Caco-2 (cell line): ENCODE measurements at regions not wholly inside any gene's neighbourhood (a gene's known extent, or its start where the extent isn't known, plus 50 kb on each side); places are given as distances from the start of the nearest gene placed in this dataset.

Source experiments
- BruUV-seq: library from RNA; stranded (reverse); fragments of 400-500 nt; replicated peaks from 2 replicates; lab custom pipeline; 2021; lab: Mats Ljungman, UMichigan
- CTCF ChIA-PET: fragments of 300-600 bp; sonication (Branson Sonifier 250); formaldehyde crosslinking; loops from one replicate; lab custom pipeline; 2022; ENCODE audit warnings: antibody characterized with exemption; lab: Charles Lee
- POLR2A ChIA-PET: fragments of 300-600 bp; sonication (Branson Sonifier 250); formaldehyde crosslinking; loops from one replicate; lab custom pipeline; 2022; ENCODE audit warnings: antibody characterized with exemption; lab: Charles Lee
- DNase-seq, 2 experiments: peaks; one replicate each; pipeline versions ENCODE4 v3.0.0 to v3.0.0-alpha.2; 2020 to 2022
- H3K27me3 ChIP-seq: replicated peaks from 2 replicates; pipeline ENCODE4 v1.6.0; 2011; ENCODE audit warnings: low read length; ENCODE audit not compliant: control insufficient read depth, insufficient read depth
- H3K36me3 ChIP-seq: 2 replicates; pipeline ENCODE4 v1.5.1; 2011; ENCODE audit warnings: low read length; ENCODE audit not compliant: control insufficient read depth, insufficient read depth
- H3K4me1 ChIP-seq: fragments of 250-450 bp; sonication (Bioruptor Pico); 2 replicates; pipeline ENCODE4 v1.5.1; 2020; ENCODE audit warnings: mild to moderate bottlenecking
- H3K4me3 ChIP-seq: 2 replicates; pipeline ENCODE4 v1.5.1; 2011; ENCODE audit warnings: low read depth, mild to moderate bottlenecking, control low read depth, low read length
- H3K9me3 ChIP-seq: fragments of 250-450 bp; sonication (Bioruptor Pico); 2 replicates; pipeline ENCODE4 v1.5.1; 2020; ENCODE audit warnings: mild to moderate bottlenecking, moderate library complexity
- H3K27ac Mint-ChIP-seq: one replicate; pipeline ENCODE4 v1.8.0; 2022; ENCODE audit warnings: mixed read lengths; ENCODE audit not compliant: unreplicated experiment
- H3K27me3 Mint-ChIP-seq: one replicate; pipeline ENCODE4 v1.8.0; 2022; ENCODE audit warnings: mixed read lengths; ENCODE audit not compliant: insufficient read depth, unreplicated experiment
- H3K36me3 Mint-ChIP-seq: one replicate; pipeline ENCODE4 v1.8.0; 2022; ENCODE audit warnings: mild to moderate bottlenecking, mixed read lengths; ENCODE audit not compliant: insufficient read depth, unreplicated experiment
- H3K4me1 Mint-ChIP-seq: one replicate; pipeline ENCODE4 v1.8.0; 2022; ENCODE audit warnings: low read depth, mixed read lengths; ENCODE audit not compliant: unreplicated experiment
- H3K4me3 Mint-ChIP-seq: one replicate; pipeline ENCODE4 v1.8.0; 2022; ENCODE audit warnings: mild to moderate bottlenecking, moderate library complexity, mixed read lengths; ENCODE audit not compliant: unreplicated experiment
- H3K9me3 Mint-ChIP-seq: one replicate; pipeline ENCODE4 v1.8.0; 2022; ENCODE audit warnings: mixed read lengths; ENCODE audit not compliant: unreplicated experiment
- intact Hi-C: fragments of 100-400 bp; cut with micrococcal nuclease; formaldehyde crosslinking; loops from one replicate; pipeline ENCODE4 v1.10.0; 2022; ENCODE audit not compliant: unreplicated experiment
- TF ChIP-seq, protein P1 (sequence below), 2 experiments: fragments of 200-600 bp in 1 of 2; IDR thresholded peaks; 1 replicate in 1 of 2; 2 replicates in 1 of 2; pipeline versions ENCODE4 v1.5.1 to v1.8.0; 2011 to 2022; ENCODE audit warnings: antibody characterized with exemption in 1 of 2, control low read depth in 1 of 2, inconsistent platforms in 1 of 2, low read depth in 1 of 2, low read length in 1 of 2, mild to moderate bottlenecking in 1 of 2, moderate library complexity in 1 of 2; ENCODE audit not compliant: insufficient read depth in 1 of 2, severe bottlenecking in 1 of 2, unreplicated experiment in 1 of 2

DNA sequence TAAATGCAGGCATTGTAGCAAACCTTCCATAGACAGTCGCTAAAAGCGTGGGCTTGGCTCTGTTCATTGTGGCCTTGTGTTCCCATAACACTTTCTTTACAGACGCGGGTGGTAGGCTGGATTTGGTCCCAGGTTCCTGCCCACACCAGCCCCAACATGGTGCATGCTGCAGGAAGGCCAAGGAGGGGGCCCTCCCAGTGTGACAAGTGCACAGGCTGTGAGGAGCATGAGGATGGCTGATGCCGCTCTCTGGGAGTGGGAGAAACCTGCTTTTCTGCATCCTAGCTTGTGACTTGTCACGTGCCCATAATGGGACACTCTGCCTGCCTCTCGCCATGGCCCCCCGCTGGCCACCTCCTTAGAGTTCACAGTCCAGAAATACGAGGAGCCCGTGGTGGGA lies 161.8 kb upstream of the B3GAT1 start:
- BruUV-seq = no TSS peak
- Histone ChIP-seq H3K4me3 (no peak overlapping the region), H3K36me3 (no peaks in the 10 kb centered on the region), H3K27me3 (0 out of 2 replicates have a peak, but pooled peaks cover 2% of the 10 kb centered on the region), H3K9me3 (no peaks in the 10 kb centered on the region), H3K4me1 (no peaks in the 10 kb centered on the region)
- ChIA-PET POLR2A (no interaction called here), CTCF (no interaction called here)
- no peaks in the 10 kb centered on the region for H3K4me1 Mint-ChIP-seq
- no peak overlapping the region for H3K4me3 Mint-ChIP-seq
- H3K9me3 Mint-ChIP-seq = no peaks in the 10 kb centered on the region
- no peaks in the 10 kb centered on the region for H3K36me3 Mint-ChIP-seq
- peaks cover 3% of the 10 kb centered on the region for H3K27me3 Mint-ChIP-seq
- DNase-seq = peak in 1 of 2 experiments; percentile 24
- TF ChIP-seq, protein P1, sequence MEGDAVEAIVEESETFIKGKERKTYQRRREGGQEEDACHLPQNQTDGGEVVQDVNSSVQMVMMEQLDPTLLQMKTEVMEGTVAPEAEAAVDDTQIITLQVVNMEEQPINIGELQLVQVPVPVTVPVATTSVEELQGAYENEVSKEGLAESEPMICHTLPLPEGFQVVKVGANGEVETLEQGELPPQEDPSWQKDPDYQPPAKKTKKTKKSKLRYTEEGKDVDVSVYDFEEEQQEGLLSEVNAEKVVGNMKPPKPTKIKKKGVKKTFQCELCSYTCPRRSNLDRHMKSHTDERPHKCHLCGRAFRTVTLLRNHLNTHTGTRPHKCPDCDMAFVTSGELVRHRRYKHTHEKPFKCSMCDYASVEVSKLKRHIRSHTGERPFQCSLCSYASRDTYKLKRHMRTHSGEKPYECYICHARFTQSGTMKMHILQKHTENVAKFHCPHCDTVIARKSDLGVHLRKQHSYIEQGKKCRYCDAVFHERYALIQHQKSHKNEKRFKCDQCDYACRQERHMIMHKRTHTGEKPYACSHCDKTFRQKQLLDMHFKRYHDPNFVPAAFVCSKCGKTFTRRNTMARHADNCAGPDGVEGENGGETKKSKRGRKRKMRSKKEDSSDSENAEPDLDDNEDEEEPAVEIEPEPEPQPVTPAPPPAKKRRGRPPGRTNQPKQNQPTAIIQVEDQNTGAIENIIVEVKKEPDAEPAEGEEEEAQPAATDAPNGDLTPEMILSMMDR (IDR thresholded peaks at IDR 0.05; ENCODE audit: insufficient read depth in 1 of 2, low read depth in 1 of 2, low read length in 1 of 2, severe bottlenecking in 1 of 2, unreplicated experiment in 1 of 2) = no peak
- H3K27ac Mint-ChIP-seq = no peak overlapping the region
- intact Hi-C loops = loop anchor here (10.0 kb wide), 1 partner anchor 299 kb away; the partner anchor contains the start of gene GLB1L3

DNA sequence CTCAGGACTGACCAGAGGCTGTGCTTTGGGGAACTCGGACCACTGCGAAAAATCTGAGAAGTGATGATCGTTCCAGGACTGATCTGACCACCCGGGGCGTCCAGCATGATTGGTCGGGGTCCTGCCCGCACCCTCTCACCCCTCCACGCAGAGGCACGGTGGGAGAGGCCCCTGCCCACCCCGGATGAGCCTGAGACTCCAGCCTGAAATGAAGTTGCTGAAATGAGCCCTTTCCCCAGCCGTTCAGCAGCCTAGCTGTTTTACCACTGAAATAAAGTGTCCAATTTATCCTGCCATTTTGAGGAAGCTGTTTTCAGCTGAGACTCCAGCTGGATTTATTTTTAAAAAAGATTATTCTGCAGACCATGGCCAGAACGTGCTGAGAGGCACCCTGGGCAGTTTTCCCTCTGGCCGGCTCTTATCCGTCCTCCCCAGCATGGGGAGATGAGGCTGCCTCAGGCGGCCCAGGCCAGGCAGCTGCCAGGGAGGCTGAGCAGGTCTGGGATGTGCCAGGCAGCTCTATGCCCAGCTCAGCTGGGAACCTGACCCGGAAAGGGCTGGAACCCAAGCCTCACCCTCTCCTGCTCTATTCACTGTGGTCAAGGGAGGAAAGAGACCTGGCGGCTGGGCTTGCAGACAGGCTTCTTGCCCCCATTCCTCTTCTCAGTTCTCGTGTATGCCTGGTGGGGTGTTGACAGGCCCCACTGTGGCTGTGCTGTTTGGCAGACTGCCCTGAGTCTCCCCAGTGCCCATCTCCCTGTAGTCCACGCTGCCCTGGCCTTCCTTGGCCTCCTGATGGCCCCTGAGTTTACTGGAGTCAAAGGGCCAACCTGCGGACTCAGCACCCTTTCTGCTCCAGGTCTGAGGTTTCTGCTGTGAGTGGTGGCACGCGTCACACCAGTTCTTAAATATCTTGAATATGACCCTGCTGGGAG lies 161.0 kb upstream of the B3GAT1 start:
- Mint-ChIP-seq H3K9me3 (no peaks in the 10 kb centered on the region), H3K4me1 (no peaks in the 10 kb centered on the region), H3K36me3 (no peaks in the 10 kb centered on the region), H3K27me3 (peaks cover 6% of the 10 kb centered on the region), H3K27ac (no peak overlapping the region), H3K4me3 (no peak overlapping the region)
- ChIA-PET CTCF (no interaction called here), POLR2A (no interaction called here)
- Histone ChIP-seq H3K4me1 (no peaks in the 10 kb centered on the region), H3K4me3 (no peak overlapping the region), H3K36me3 (no peaks in the 10 kb centered on the region), H3K9me3 (no peaks in the 10 kb centered on the region), H3K27me3 (0 out of 2 replicates have a peak, but pooled peaks cover 2% of the 10 kb centered on the region)
- peak in 1 of 2 experiments; percentile 33 for DNase-seq
- TF ChIP-seq, protein P1 (IDR thresholded peaks at IDR 0.05; ENCODE audit: insufficient read depth in 1 of 2, low read depth in 1 of 2, low read length in 1 of 2, severe bottlenecking in 1 of 2, unreplicated experiment in 1 of 2) = no peak
- no TSS peak for BruUV-seq
- intact Hi-C loops = loop anchor here (10.0 kb wide), 1 partner anchor 298 kb away; the partner anchor contains the start of gene GLB1L3

DNA sequence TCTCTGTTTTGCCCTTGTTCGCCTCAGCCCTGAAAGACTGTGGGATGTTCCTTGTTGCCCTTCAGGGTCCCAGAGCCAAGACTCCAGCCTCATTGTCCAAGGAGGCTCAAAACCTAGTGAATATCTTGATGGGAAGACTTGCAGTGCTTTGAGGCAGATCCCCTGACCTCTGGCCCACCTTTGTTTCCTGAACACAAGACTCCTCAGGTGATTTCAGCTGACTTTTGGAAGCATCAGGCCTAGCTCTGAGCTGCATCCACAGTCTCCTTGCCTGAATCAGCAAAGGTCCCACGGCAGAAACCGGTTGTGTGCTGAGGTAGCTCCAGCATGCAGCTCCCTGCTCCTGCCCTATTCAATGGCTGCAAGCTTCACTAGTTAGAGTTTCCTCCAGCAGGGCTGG lies 159.3 kb upstream of the B3GAT1 start:
- Mint-ChIP-seq H3K4me3 (no peak overlapping the region), H3K9me3 (no peaks in the 10 kb centered on the region), H3K4me1 (no peaks in the 10 kb centered on the region), H3K27ac (no peak overlapping the region), H3K27me3 (peaks cover 6% of the 10 kb centered on the region), H3K36me3 (no peaks in the 10 kb centered on the region)
- no peak overlapping the region for H3K4me3 ChIP-seq
- no TSS peak for BruUV-seq
- POLR2A ChIA-PET = no interaction called here
- H3K36me3 ChIP-seq = no peaks in the 10 kb centered on the region
- CTCF ChIA-PET = no interaction called here
- 0 out of 2 replicates have a peak, but pooled peaks cover 2% of the 10 kb centered on the region for H3K27me3 ChIP-seq
- intact Hi-C loops = loop anchor here (10.0 kb wide), 1 partner anchor 296 kb away; the partner anchor contains the start of gene GLB1L3
- DNase-seq = peak in 1 of 2 experiments; percentile 19
- TF ChIP-seq, protein P1 (IDR thresholded peaks at IDR 0.05; ENCODE audit: insufficient read depth in 1 of 2, low read depth in 1 of 2, low read length in 1 of 2, severe bottlenecking in 1 of 2, unreplicated experiment in 1 of 2) = no peak
- H3K9me3 ChIP-seq = no peaks in the 10 kb centered on the region
- H3K4me1 ChIP-seq = no peaks in the 10 kb centered on the region
